ENCODE measurements at regions not wholly inside any gene's neighbourhood (a gene's known extent, or its start where the extent isn't known, plus 50 kb on each side); places are given as distances from the start of the nearest gene placed in this dataset.

- no peak overlapping the region for H3K27ac ChIP-seq
- TF ChIP-seq CTCF (conservative IDR thresholded peaks at IDR 0.05), result no peak
Observed at GRCh38 chr12:43113135-43113534, 438.9 kb downstream of the ADAMTS20 start.

- TF ChIP-seq CTCF (conservative IDR thresholded peaks at IDR 0.05), result no peak
- H3K27ac ChIP-seq, result no peak overlapping the region
Observed at GRCh38 chr12:43112101-43112920, 439.7 kb downstream of the ADAMTS20 start.

- TF ChIP-seq CTCF (conservative IDR thresholded peaks at IDR 0.05), result no peak
- H3K27ac ChIP-seq, result no peak overlapping the region
Observed at GRCh38 chr12:43111608-43112007, 440.4 kb downstream of the ADAMTS20 start.

GRCh38 chr12:43109631-43110345 is 442.2 kb downstream of the ADAMTS20 start:
- TF ChIP-seq CTCF (conservative IDR thresholded peaks at IDR 0.05), result no peak
- no peak overlapping the region for H3K27ac ChIP-seq

GRCh38 chr12:43108656-43109055 is 443.3 kb downstream of the ADAMTS20 start:
- TF ChIP-seq CTCF (conservative IDR thresholded peaks at IDR 0.05), result no peak
- no peak overlapping the region for H3K27ac ChIP-seq

GRCh38 chr12:43107026-43107775 is 444.8 kb downstream of the ADAMTS20 start:
- H3K27ac ChIP-seq, result no peak overlapping the region
- no peak for TF ChIP-seq CTCF (conservative IDR thresholded peaks at IDR 0.05)

- H3K27ac ChIP-seq, result no peak overlapping the region
- TF ChIP-seq CTCF (conservative IDR thresholded peaks at IDR 0.05), result no peak
Observed at GRCh38 chr12:43106355-43106754, 445.6 kb downstream of the ADAMTS20 start.
